GM12878 (cell line): ENCODE measurements at regions not wholly inside any gene's neighbourhood (a gene's known extent, or its start where the extent isn't known, plus 50 kb on each side); places are given as distances from the start of the nearest gene placed in this dataset.

Experiments used
- ATAC-seq: fragments of 200-7000 bp; cut with Tn5 transposase; 3 replicates; pipeline ENCODE4 v1.9.1; 2020; ENCODE audit warnings: mild to moderate bottlenecking, moderate library complexity
- BruUV-seq: library from RNA; stranded (reverse); fragments of 400-500 nt; replicated peaks from 2 replicates; lab custom pipeline; 2021; lab: Mats Ljungman, UMichigan
- CTCF ChIA-PET: fragments of 300-600 bp; sonication (Branson Sonifier 250); formaldehyde crosslinking; extraction: SDS; loops from one replicate; lab custom pipeline; 2021; ENCODE audit warnings: inconsistent platforms; lab: Yijun Ruan, JAX
- POLR2A ChIA-PET: fragments of 350-600 bp; formaldehyde crosslinking; extraction: SDS; loops from one replicate; lab custom pipeline; 2021; ENCODE audit warnings: inconsistent platforms; lab: Charles Lee
- RAD21 ChIA-PET: fragments of 300-600 bp; sonication (Branson Sonifier 250); formaldehyde crosslinking; loops from one replicate; lab custom pipeline; 2023; ENCODE audit warnings: antibody characterized with exemption; ENCODE audit not compliant: unreplicated experiment; lab: Charles Lee
- SMC1A ChIA-PET: fragments of 300-600 bp; sonication (Branson Sonifier 250); formaldehyde crosslinking; loops from one replicate; lab custom pipeline; 2023; ENCODE audit not compliant: unreplicated experiment, uncharacterized antibody; lab: Charles Lee
- DNase-seq: peaks from one replicate; pipeline ENCODE4 v3.0.0-alpha.2; 2011; ENCODE audit warnings: low read depth, low spot score
- FAIRE-seq: peaks from 3 replicates; lab custom pipeline; 2011; peaks lifted over from hg19 to GRCh38; lab: Jason Lieb, UNC
- H2AFZ ChIP-seq: 2 replicates; pipeline ENCODE4 v1.6.0; 2011; ENCODE audit warnings: low read depth, low read length, control low read depth; ENCODE audit not compliant: control insufficient read depth
- H3K27ac ChIP-seq: 2 replicates; pipeline ENCODE4 v1.5.1; 2011; ENCODE audit warnings: control low read depth; ENCODE audit not compliant: control insufficient read depth, insufficient read depth
- H3K27me3 ChIP-seq, 2 experiments: replicated peaks in 1 of 2; 2 replicates each; pipeline versions ENCODE4 v1.6.0 to v1.6.1; 2011; ENCODE audit warnings: low read length in 1 of 2; ENCODE audit not compliant: control insufficient read depth in 2 of 2, insufficient read depth in 2 of 2
- H3K36me3 ChIP-seq, 2 experiments: 2 replicates each; pipeline ENCODE4 v1.5.1; 2011; ENCODE audit warnings: low read length in 1 of 2; ENCODE audit not compliant: control insufficient read depth in 2 of 2, insufficient read depth in 2 of 2
- H3K4me1 ChIP-seq: 2 replicates; pipeline ENCODE4 v1.6.1; 2011; ENCODE audit warnings: mild to moderate bottlenecking, low read length, moderate library complexity, mixed read lengths; ENCODE audit not compliant: control insufficient read depth, insufficient read depth
- H3K4me2 ChIP-seq: 2 replicates; pipeline ENCODE4 v1.6.0; 2011; ENCODE audit warnings: control low read depth; ENCODE audit not compliant: control insufficient read depth, insufficient read depth
- H3K4me3 ChIP-seq: fragments of 200-600 bp; sonication (generic); 2 replicates; pipeline ENCODE4 v1.5.1; 2016
- H3K79me2 ChIP-seq: 2 replicates; pipeline ENCODE4 v1.6.0; 2011; ENCODE audit warnings: low read length; ENCODE audit not compliant: control insufficient read depth, insufficient read depth
- H3K9ac ChIP-seq: 2 replicates; pipeline ENCODE4 v1.8.0; 2011; ENCODE audit warnings: low read length, control low read depth, mixed read lengths; ENCODE audit not compliant: control insufficient read depth, insufficient read depth
- H3K9me3 ChIP-seq: replicated peaks from 3 replicates; pipeline ENCODE4 v1.5.1; 2011; ENCODE audit warnings: mild to moderate bottlenecking, low read length; ENCODE audit not compliant: control insufficient read depth, insufficient read depth
- H4K20me1 ChIP-seq: 2 replicates; pipeline ENCODE4 v1.6.0; 2011; ENCODE audit not compliant: control insufficient read depth, insufficient read depth
- BMI1 ChIP-seq: fragments of 450-650 bp; IDR thresholded peaks from 2 replicates; pipeline ENCODE4 v1.6.1; 2016; ENCODE audit warnings: mild to moderate bottlenecking, moderate library complexity, borderline replicate concordance
- JUND ChIP-seq: IDR thresholded peaks from 2 replicates; pipeline ENCODE4 v1.6.1; 2012; ENCODE audit warnings: low read depth, mild to moderate bottlenecking, low read length, improper control_type of control experiment, moderate library complexity
- LARP7 ChIP-seq: fragments of 450-650 bp; IDR thresholded peaks from 2 replicates; pipeline ENCODE4 v1.6.1; 2017; ENCODE audit warnings: mild to moderate bottlenecking
- MYC ChIP-seq: IDR thresholded peaks from 2 replicates; pipeline ENCODE4 v1.6.1; 2011; ENCODE audit warnings: mild to moderate bottlenecking, low read length, moderate library complexity, inconsistent platforms; ENCODE audit not compliant: insufficient read depth, insufficient replicate concordance, insufficient read length, severe bottlenecking
- NR2C2 ChIP-seq: IDR thresholded peaks from 2 replicates; pipeline ENCODE4 v1.6.1; 2011; ENCODE audit warnings: borderline replicate concordance, low read depth; ENCODE audit not compliant: control insufficient read depth, insufficient read length
- RFX5 ChIP-seq: IDR thresholded peaks from 2 replicates; pipeline ENCODE4 v1.6.1; 2011; ENCODE audit warnings: low read depth, low read length, improper control_type of control experiment
- SIX5 ChIP-seq: IDR thresholded peaks from 2 replicates; pipeline ENCODE4 v1.6.1; 2011; ENCODE audit warnings: mild to moderate bottlenecking, low read depth, low read length, moderate library complexity; ENCODE audit not compliant: severe bottlenecking
- SUZ12 ChIP-seq: fragments of 200-600 bp; sonication (generic); IDR thresholded peaks from one replicate; pipeline ENCODE4 v1.6.1; 2018; ENCODE audit warnings: antibody characterized with exemption, mild to moderate bottlenecking; ENCODE audit not compliant: unreplicated experiment
- TARDBP ChIP-seq: IDR thresholded peaks from 2 replicates; pipeline ENCODE4 v1.6.1; 2016; ENCODE audit warnings: borderline replicate concordance
- ZNF24 ChIP-seq: fragments of 450-650 bp; IDR thresholded peaks from 2 replicates; pipeline ENCODE4 v1.6.1; 2017; ENCODE audit warnings: antibody characterized with exemption, mild to moderate bottlenecking
- WGBS: methylation state at CpG from one replicate; pipeline ENCODE4 v1.1.6; 2016; ENCODE audit warnings: low lambda C conversion rate; ENCODE audit not compliant: insufficient replicate concordance, insufficient coverage; ENCODE audit errors: missing lambda C conversion rate; 5-methylcytosine and 5-hydroxymethylcytosine counted together
- in situ Hi-C: fragments of 300-500 bp; cut with MboI; formaldehyde crosslinking; loops from 9 replicates; pipeline ENCODE4 v1.14.3; 2018; ENCODE audit warnings: mixed read lengths
- intact Hi-C: fragments of 100-400 bp; cut with micrococcal nuclease; formaldehyde crosslinking; loops from one replicate; pipeline ENCODE4 v1.14.2; 2022; ENCODE audit not compliant: unreplicated experiment
- TF ChIP-seq, protein P1 (sequence below): IDR thresholded peaks from 2 replicates; pipeline ENCODE4 v1.6.1; 2011; ENCODE audit warnings: low read depth, low read length, improper control_type of control experiment, borderline replicate concordance
- TF ChIP-seq, protein P2 (sequence below): fragments of 450-650 bp; IDR thresholded peaks from 2 replicates; pipeline ENCODE4 v1.6.1; 2016; ENCODE audit warnings: mild to moderate bottlenecking
- TF ChIP-seq, protein P3 (sequence below): IDR thresholded peaks from 2 replicates; pipeline ENCODE4 v1.6.1; 2011; ENCODE audit warnings: low read depth, mild to moderate bottlenecking, low read length, moderate library complexity, borderline replicate concordance; ENCODE audit errors: extremely low read depth
- TF ChIP-seq, protein P4 (sequence below): IDR thresholded peaks from 2 replicates; pipeline ENCODE4 v1.6.1; 2012; ENCODE audit warnings: low read length, inconsistent platforms

DNA sequence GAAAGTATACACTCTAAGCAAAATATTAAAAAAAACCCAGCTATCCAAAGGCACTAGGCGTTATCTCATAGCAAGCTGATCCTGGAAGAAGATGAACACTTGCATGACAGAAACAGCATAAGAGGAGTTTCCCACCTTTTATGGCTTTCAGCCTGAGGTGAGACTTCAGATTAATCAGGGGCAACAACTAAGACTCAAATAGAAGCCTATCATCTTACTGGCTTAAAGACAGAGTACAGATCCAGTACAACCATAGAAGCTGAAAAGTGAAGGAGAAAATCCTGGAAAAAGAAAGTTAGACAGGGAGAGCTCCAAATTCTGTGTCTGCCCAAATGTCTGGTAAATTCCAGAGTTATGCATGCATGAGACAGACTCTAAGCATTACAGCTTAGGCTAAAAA is 360.8 kb upstream of the KCNN2 start:
- in situ Hi-C loops (no loop called here), intact Hi-C loops (no loop called here)
- no peak overlapping the region for H3K4me2 ChIP-seq
- RAD21 ChIA-PET = no interaction called here
- H3K79me2 ChIP-seq = no peaks in the 10 kb centered on the region
- H4K20me1 ChIP-seq = no peaks in the 10 kb centered on the region
- no peak overlapping the region for H3K27ac ChIP-seq
- no peaks in the 10 kb centered on the region for H3K4me1 ChIP-seq
- FAIRE-seq (no peak), ATAC-seq (no peak), DNase-seq (no peak)
- TF ChIP-seq JUND = no peak
- TF ChIP-seq, protein P1, sequence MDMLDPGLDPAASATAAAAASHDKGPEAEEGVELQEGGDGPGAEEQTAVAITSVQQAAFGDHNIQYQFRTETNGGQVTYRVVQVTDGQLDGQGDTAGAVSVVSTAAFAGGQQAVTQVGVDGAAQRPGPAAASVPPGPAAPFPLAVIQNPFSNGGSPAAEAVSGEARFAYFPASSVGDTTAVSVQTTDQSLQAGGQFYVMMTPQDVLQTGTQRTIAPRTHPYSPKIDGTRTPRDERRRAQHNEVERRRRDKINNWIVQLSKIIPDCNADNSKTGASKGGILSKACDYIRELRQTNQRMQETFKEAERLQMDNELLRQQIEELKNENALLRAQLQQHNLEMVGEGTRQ = no peak
- TF ChIP-seq RFX5 = no peak
- TF ChIP-seq SUZ12 = no peak
- TF ChIP-seq, protein P2, sequence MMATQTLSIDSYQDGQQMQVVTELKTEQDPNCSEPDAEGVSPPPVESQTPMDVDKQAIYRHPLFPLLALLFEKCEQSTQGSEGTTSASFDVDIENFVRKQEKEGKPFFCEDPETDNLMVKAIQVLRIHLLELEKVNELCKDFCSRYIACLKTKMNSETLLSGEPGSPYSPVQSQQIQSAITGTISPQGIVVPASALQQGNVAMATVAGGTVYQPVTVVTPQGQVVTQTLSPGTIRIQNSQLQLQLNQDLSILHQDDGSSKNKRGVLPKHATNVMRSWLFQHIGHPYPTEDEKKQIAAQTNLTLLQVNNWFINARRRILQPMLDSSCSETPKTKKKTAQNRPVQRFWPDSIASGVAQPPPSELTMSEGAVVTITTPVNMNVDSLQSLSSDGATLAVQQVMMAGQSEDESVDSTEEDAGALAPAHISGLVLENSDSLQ = no peak
- TF ChIP-seq NR2C2 = no peak
- TF ChIP-seq, protein P3, sequence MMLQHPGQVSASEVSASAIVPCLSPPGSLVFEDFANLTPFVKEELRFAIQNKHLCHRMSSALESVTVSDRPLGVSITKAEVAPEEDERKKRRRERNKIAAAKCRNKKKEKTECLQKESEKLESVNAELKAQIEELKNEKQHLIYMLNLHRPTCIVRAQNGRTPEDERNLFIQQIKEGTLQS = no peak
- TF ChIP-seq ZNF24 = no peak
- no peak for TF ChIP-seq BMI1
- TF ChIP-seq MYC = no peak
- TF ChIP-seq TARDBP = no peak
- TF ChIP-seq, protein P4, sequence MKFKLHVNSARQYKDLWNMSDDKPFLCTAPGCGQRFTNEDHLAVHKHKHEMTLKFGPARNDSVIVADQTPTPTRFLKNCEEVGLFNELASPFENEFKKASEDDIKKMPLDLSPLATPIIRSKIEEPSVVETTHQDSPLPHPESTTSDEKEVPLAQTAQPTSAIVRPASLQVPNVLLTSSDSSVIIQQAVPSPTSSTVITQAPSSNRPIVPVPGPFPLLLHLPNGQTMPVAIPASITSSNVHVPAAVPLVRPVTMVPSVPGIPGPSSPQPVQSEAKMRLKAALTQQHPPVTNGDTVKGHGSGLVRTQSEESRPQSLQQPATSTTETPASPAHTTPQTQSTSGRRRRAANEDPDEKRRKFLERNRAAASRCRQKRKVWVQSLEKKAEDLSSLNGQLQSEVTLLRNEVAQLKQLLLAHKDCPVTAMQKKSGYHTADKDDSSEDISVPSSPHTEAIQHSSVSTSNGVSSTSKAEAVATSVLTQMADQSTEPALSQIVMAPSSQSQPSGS = no peak
- TF ChIP-seq LARP7 = no peak
- TF ChIP-seq SIX5 = no peak
- H3K9me3 ChIP-seq = no peaks in the 10 kb centered on the region
- SMC1A ChIA-PET = interaction anchor here (0.6 kb wide), 1 partner anchor 467 kb away, joined by 4 read pairs; no protein-coding TSS in a partner anchor
- no peak overlapping the region for H3K9ac ChIP-seq
- H2AFZ ChIP-seq = no peak overlapping the region
- CTCF ChIA-PET = interaction anchor here (1.5 kb wide), 1 partner anchor 449 kb away, joined by 6 read pairs; no protein-coding TSS in a partner anchor
- no peak overlapping the region for H3K4me3 ChIP-seq
- WGBS = 0% methylated on average over 1 of the region's 1 CpG
- no peaks in the 10 kb centered on the region for H3K36me3 ChIP-seq
- no peaks in the 10 kb centered on the region for H3K27me3 ChIP-seq
- POLR2A ChIA-PET = no interaction called here
- BruUV-seq = no TSS peak
